ENCODE measurements at regions not wholly inside any gene's neighbourhood (a gene's known extent, or its start where the extent isn't known, plus 50 kb on each side); places are given as distances from the start of the nearest gene placed in this dataset.
A peak's percentile ranks its signal among the peaks of the same experiment; 100 is the strongest.

DNA sequence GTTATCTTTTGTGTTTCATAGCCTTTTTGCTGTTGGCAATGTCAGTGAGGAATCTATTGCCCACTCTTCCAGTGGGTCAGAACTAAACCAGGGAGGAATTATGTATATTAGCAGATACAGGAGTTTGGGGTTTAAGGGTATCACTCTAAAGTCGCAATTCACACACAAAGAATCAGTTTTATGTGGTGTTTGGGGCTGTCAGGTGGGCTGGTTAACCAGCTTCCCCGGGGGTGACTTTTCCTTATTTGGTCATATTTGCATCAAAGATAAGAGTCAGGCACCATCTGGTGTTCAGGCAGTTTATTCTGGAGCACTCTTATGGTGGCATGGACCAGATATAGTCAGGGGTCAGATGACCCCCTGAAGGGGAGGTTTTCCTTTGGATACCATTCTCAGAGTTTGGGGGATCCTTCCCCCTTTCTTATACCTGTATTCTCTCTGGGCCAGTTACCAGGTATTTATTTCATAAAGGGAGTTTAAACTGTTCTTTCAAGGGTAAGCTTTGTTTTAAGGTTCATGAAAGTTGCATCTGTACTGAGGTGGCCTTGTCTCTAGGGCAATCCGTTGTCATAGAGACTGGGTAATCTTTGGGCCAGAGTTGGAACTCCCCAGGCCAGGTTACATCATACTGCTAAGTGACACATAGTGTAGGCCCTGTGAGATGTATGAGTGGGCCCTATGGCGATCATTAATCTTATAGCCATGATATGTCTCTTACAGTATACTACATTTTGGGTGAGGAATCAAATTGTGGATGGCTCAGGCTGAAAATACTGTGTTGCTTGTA lies 148.2 kb downstream of the RWDD3 start:
- no peak for DNase-seq (ENCODE audit: low read depth)
- H3K4me3 ChIP-seq (ENCODE audit: low read depth, low read length) = no peak overlapping the region
- TF ChIP-seq, protein P1, sequence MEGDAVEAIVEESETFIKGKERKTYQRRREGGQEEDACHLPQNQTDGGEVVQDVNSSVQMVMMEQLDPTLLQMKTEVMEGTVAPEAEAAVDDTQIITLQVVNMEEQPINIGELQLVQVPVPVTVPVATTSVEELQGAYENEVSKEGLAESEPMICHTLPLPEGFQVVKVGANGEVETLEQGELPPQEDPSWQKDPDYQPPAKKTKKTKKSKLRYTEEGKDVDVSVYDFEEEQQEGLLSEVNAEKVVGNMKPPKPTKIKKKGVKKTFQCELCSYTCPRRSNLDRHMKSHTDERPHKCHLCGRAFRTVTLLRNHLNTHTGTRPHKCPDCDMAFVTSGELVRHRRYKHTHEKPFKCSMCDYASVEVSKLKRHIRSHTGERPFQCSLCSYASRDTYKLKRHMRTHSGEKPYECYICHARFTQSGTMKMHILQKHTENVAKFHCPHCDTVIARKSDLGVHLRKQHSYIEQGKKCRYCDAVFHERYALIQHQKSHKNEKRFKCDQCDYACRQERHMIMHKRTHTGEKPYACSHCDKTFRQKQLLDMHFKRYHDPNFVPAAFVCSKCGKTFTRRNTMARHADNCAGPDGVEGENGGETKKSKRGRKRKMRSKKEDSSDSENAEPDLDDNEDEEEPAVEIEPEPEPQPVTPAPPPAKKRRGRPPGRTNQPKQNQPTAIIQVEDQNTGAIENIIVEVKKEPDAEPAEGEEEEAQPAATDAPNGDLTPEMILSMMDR (IDR thresholded peaks at IDR 0.05; ENCODE audit: insufficient read depth, low read depth, low read length) = no peak

DNA sequence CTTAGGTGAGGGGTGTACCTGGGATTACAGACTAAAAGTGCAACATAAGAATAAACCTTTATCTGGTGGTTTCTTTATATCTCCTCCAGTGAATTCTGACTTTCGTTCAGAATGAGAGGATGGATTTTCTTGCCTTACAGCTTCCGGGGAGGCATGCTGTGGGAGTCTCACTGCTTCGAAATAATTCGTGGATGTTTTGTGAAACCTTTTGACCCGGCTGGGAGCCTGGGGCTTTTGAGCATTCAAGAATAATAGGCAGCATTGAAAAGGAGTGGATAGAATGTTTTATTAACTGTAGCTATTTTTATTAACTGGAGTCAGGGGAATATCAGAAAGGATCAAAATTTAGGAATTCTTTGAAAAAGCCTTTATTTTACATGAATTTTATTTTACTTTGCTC lies 149.1 kb downstream of the RWDD3 start:
- TF ChIP-seq, protein P1 (IDR thresholded peaks at IDR 0.05; ENCODE audit: insufficient read depth, low read depth, low read length) = no peak
- no peak overlapping the region for H3K4me3 ChIP-seq (ENCODE audit: low read depth, low read length)
- no peak for DNase-seq (ENCODE audit: low read depth)

DNA sequence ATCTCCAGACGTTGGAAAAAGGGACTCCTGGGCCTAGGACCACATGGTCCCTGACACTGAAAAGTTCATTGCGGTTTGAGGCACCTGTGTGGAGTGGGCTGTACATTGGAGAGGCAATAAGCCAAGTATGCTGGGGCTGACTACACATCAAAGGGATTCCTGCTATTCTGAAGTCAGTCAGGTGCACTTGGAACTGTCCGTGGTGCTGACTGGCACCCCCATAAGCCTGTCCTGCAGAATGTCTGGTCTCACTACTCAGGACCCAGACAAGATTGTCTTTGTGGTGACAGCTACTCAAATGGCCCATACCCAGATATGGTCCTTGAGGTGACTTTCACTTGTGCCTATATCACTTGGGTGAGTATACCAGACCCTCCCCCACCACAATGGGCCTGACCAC lies 150.6 kb downstream of the RWDD3 start:
- DNase-seq (ENCODE audit: low read depth) = peak; percentile 1
- TF ChIP-seq, protein P1 (IDR thresholded peaks at IDR 0.05; ENCODE audit: insufficient read depth, low read depth, low read length) = no peak
- H3K4me3 ChIP-seq (ENCODE audit: low read depth, low read length) = no peak overlapping the region

DNA sequence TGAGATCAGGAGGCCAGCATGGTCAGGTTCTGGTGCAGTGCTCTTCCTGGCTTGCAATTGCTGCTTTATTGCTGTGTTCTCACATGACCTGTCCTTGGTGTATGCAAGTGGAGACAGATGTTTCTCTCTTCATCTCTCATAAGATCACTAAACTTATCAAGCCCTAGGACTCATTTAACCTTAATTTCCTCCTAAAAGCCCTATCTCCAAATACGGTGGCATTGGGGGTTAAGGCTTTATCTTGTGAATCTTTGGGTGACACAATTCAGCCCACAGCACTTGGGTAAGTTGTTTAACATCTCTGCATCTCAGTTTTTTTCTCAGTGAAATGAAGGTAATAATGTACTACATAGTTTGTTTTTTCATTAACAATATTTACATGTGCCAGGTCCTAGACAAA lies 152.4 kb downstream of the RWDD3 start:
- TF ChIP-seq, protein P1 (IDR thresholded peaks at IDR 0.05; ENCODE audit: insufficient read depth, low read depth, low read length) = no peak
- no peak for DNase-seq (ENCODE audit: low read depth)
- no peak overlapping the region for H3K4me3 ChIP-seq (ENCODE audit: low read depth, low read length)

DNA sequence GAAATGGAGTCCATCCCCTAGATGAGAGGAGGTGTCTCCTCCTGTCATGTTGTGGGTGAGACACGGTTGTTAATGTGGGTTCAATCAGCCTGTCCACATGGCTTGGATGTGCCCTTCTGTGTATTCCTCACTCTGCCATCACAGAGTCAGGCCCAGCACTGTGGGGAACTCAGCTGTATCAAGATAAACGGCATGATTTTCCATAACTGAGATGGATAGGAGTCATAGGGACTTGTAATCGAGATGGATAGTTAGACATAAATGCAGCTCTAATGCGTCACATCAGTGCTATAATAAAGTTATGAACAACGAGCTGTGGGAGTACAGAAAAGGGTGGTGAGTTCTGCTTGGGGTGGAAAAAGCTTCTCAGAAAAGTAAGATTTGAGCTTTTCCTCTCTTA lies 152.9 kb downstream of the RWDD3 start:
- no peak overlapping the region for H3K4me3 ChIP-seq (ENCODE audit: low read depth, low read length)
- TF ChIP-seq, protein P1 (IDR thresholded peaks at IDR 0.05; ENCODE audit: insufficient read depth, low read depth, low read length) = no peak
- no peak for DNase-seq (ENCODE audit: low read depth)

DNA sequence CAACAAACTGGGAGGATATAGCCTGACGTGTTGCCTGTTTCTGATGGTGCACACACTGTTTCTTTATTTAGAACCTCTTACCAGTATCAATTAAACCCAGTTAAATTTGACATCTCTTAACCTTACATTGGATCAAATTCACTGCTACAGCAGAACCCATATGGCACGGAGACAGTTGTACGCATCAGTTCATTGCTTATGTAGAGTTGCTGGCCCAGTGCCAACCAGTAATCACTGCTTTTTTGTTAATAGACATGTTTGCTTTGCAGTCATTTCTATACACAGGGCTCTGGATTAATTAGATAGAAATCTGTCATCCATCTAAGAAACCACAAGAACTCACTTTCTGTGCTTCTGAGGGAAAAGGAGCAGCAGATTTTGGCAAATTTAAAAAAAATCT lies 154.0 kb downstream of the RWDD3 start:
- DNase-seq (ENCODE audit: low read depth) = no peak
- TF ChIP-seq, protein P1 (IDR thresholded peaks at IDR 0.05; ENCODE audit: insufficient read depth, low read depth, low read length) = no peak
- H3K4me3 ChIP-seq (ENCODE audit: low read depth, low read length) = no peak overlapping the region

DNA sequence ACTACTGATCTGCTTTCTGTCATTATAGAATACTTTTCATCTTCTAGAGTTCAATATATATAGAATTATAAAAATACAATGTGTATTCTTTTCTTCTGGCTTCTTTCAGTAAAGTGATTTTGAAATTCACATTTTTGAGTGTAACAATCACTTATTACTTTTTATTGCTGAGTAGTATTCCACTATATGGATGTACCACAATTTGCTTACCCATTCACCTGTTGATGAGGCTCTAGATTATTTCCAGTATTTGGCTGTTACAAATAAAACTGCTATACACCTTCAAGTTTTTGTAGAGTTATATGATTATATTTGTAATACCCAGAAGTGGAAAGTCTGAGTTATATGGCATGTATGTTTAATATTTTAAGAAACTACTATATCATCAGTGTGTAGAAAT lies 159.4 kb downstream of the RWDD3 start:
- no peak overlapping the region for H3K4me3 ChIP-seq (ENCODE audit: low read depth, low read length)
- DNase-seq (ENCODE audit: low read depth) = no peak
- TF ChIP-seq, protein P1 (IDR thresholded peaks at IDR 0.05; ENCODE audit: insufficient read depth, low read depth, low read length) = no peak
